OCI-LY7 (cell line): ENCODE measurements at regions not wholly inside any gene's neighbourhood (a gene's known extent, or its start where the extent isn't known, plus 50 kb on each side); places are given as distances from the start of the nearest gene placed in this dataset.

Experiments used
- CTCF ChIP-seq: fragments of 200-600 bp; sonication (generic); conservative IDR thresholded peaks from 2 replicates; pipeline ENCODE4 v1.5.1; 2014; ENCODE audit warnings: mild to moderate bottlenecking, antibody characterized with exemption, low read length, moderate library complexity, mixed read lengths
- EZH2phosphoT487 ChIP-seq: fragments of 200-600 bp; sonication (generic); IDR thresholded peaks from 2 replicates; pipeline ENCODE4 v1.6.1; 2018; ENCODE audit warnings: low read depth, borderline replicate concordance, mild to moderate bottlenecking, mixed run types, antibody characterized with exemption, low read length, moderate library complexity, mixed read lengths

DNA sequence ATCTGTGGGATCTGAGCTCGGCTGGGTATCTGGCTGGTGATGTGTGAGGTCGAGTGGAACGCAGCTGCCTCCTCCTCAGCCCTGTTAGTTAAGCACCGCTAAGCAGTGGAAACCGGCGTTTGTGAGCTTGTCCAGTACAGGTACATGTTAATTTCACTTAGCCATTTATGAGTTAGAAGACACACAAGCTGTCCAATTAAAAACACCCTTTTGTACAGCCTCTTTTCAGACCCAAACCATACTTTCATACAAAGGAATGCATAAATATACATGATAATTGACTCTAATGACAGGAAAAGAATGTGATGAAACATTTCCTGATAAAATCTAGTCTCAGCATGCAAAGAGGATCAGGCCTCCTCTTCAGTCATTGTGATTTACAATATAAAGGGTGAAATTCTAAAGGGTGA lies 163.6 kb upstream of the FAT1 start:
- TF ChIP-seq CTCF = no peak
- TF ChIP-seq EZH2phosphoT487 = no peak
